HEK293T (cell line): ENCODE measurements at regions not wholly inside any gene's neighbourhood (a gene's known extent, or its start where the extent isn't known, plus 50 kb on each side); places are given as distances from the start of the nearest gene placed in this dataset.

Source experiments
- BHLHE40 ChIP-seq: fragments of 450-650 bp; IDR thresholded peaks from 2 replicates; pipeline ENCODE4 v1.6.1; 2016; ENCODE audit warnings: mild to moderate bottlenecking, moderate library complexity, borderline replicate concordance
- ELF4 ChIP-seq: fragments of 450-650 bp; IDR thresholded peaks from 2 replicates; pipeline ENCODE4 v1.6.1; 2017; ENCODE audit warnings: antibody characterized with exemption
- LEF1 ChIP-seq: fragments of 450-650 bp; IDR thresholded peaks from 2 replicates; pipeline ENCODE4 v1.6.1; 2017; ENCODE audit warnings: mild to moderate bottlenecking, borderline replicate concordance
- SP1 ChIP-seq: fragments of 450-650 bp; IDR thresholded peaks from 2 replicates; pipeline ENCODE4 v1.6.1; 2017
- SUZ12 ChIP-seq: fragments of 450-650 bp; IDR thresholded peaks from 2 replicates; pipeline ENCODE4 v1.6.1; 2016; ENCODE audit warnings: mild to moderate bottlenecking
- TARDBP ChIP-seq: fragments of 450-650 bp; IDR thresholded peaks from 2 replicates; pipeline ENCODE4 v1.6.1; 2016

DNA sequence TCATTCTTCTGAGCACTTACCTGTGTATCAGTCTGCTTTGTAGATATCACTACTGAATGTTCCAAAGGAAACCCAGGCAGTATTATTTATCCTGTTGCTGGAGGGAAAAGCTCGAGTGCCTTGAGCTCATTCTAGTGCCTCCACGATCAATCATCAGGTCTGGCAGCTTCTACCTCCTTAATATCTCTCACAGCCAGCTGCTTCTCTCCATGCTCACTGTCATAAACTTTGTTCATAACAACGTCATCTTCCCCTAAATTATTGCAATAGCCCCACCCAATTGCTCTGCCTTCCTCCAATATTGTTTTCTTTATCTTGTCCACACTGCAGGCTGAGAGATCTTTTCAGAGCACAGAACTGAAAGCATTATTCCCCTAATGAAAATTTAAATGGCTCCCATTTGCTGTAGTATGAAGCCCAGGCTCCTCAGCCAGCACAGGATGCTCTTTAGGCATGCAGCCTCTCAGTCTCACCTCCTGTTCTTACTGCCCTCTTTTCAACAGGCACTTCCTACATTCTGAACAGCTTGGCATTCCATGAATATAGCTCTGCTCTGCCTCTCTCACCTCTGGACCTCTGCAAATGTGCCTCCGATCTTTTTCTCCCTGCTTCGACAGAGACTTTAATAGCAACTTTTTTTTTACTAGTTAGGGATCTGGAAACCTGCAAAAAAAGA is 504.2 kb upstream of the IGFBP7 start:
- TF ChIP-seq SUZ12 (no peak), SP1 (no peak), BHLHE40 (no peak), TARDBP (no peak), ELF4 (no peak), LEF1 (no peak)
